Heart left ventricle (tissue), 13 donors: ENCODE measurements at regions not wholly inside any gene's neighbourhood (a gene's known extent, or its start where the extent isn't known, plus 50 kb on each side); places are given as distances from the start of the nearest gene placed in this dataset.

Experiments used
- CTCF ChIP-seq, 12 donors: fragments of 200-600 bp; sonication (generic) in 4 of 12; IDR thresholded peaks; one replicate each; pipeline versions ENCODE4 v1.5.0 to v1.8.0; 2018 to 2022; ENCODE audit warnings: antibody characterized with exemption in 12 of 12, mild to moderate bottlenecking in 5 of 12
- POLR2A ChIP-seq, 2 donors: fragments of 450-650 bp; IDR thresholded peaks; one replicate each; pipeline ENCODE4 v1.6.1; 2017; ENCODE audit warnings: antibody characterized with exemption in 2 of 2, mild to moderate bottlenecking in 2 of 2, moderate library complexity in 2 of 2
- donor health status: ischemic (EF 13 %, LVEDD 7.1; RV severe dilation, severe dysfunction).
- donor health status: DM: no; HTN: yes; CAD: no.
- donor health status: DM: no; HTN: no; CAD: no.
- donor health status: ischemic (EF 25% LVEDD 6.9; RV normal size, moderate dysfunction).
- donor health status: ischemic (EF 25% LVEDD 5.7; RV mildly dilated, moderate dysfunction).
- donor health status: ischemic (EF 35%, LVEDD 5.7; RV mildly dilated, moderate dysfunction).
- donor health status: nonischemic (EF 11% LVEDD 7.7; RV severe dilation, severe dysfunction).
- donor health status: DM: yes; HTN: yes; CAD: no.
- donor health status: PGD.
- donor health status: ischemic (EF 29% LVEDD 5.4; RV normal size, mild dysfunction).
- donor health status: nonischemic (EF 23%, LVEDD 6.1; RV moderate dilation, normal function).

GRCh38 chr3:30524357-30525040 lies 81.9 kb upstream of the TGFBR2 start:
- TF ChIP-seq CTCF (IDR thresholded peaks at IDR 0.05) (no peak), POLR2A (IDR thresholded peaks at IDR 0.05) (no peak)
